ENCODE measurements at regions not wholly inside any gene's neighbourhood (a gene's known extent, or its start where the extent isn't known, plus 50 kb on each side); places are given as distances from the start of the nearest gene placed in this dataset.

DNA sequence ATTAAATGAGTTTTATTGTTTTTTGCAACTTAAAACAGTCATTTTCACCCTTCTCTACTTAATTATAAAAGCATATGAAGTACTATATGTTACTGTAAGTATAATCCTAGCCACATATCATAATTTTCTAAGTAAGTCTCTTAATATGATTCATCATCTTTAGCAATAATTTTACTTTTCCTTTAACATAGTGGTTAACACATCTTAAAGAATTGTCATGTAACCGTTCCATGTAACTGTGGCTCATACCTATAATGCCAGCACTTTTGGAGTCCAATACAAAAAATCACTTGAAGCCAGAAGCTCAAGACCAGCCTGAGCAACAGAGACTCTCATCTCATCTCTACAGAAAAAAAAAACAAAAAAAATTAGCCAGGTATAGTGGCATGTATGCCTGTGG, 260.6 kb upstream of the DUSP10 start:
- no peaks in the 10 kb centered on the region for H3K36me3 ChIP-seq (ENCODE audit: control insufficient read depth in 2 of 4, insufficient read depth in 4 of 4, low read length in 3 of 4)
- no peak overlapping the region for H3K4me3 ChIP-seq (ENCODE audit: extremely low read depth in 1 of 4, insufficient read depth in 2 of 4, low read depth in 3 of 4, low read length in 4 of 4)
- H2BK15ac ChIP-seq (ENCODE audit: low read length): no peak overlapping the region
- no peak overlapping the region for H3K4me2 ChIP-seq (ENCODE audit: insufficient read depth in 1 of 2, low read depth in 2 of 2, low read length in 2 of 2)
- H3K79me1 ChIP-seq (ENCODE audit: low read depth, low read length): no peaks in the 10 kb centered on the region
- H2BK20ac ChIP-seq (ENCODE audit: low read length): no peak overlapping the region
- FAIRE-seq (no peak), DNase-seq (ENCODE audit: low read depth in 1 of 2, low spot score in 2 of 2) (no peak)
- no peak overlapping the region for H3K27ac ChIP-seq (ENCODE audit: low read depth, low read length)
- H3K56ac ChIP-seq (replicated peaks; ENCODE audit: insufficient read length, low read depth, low read length): no peak overlapping the region
- no peak overlapping the region for H4K5ac ChIP-seq (ENCODE audit: insufficient read length, low read depth, low read length)
- H3K23me2 ChIP-seq (ENCODE audit: low read depth, low read length): no peaks in the 10 kb centered on the region
- no peak overlapping the region for H3K9ac ChIP-seq (replicated peaks in 1 of 4; ENCODE audit: extremely low read depth in 1 of 4, low read depth in 3 of 4, low read length in 3 of 4)
- TF ChIP-seq JUN (IDR thresholded peaks at IDR 0.05; ENCODE audit: low read depth, low read length): no peak
- no peak for TF ChIP-seq GTF2F1 (IDR thresholded peaks at IDR 0.05; ENCODE audit: borderline replicate concordance, low read depth, low read length)
- TF ChIP-seq SP2 (IDR thresholded peaks at IDR 0.05; ENCODE audit: low read length): no peak
- TF ChIP-seq SIN3A (conservative IDR thresholded peaks at IDR 0.05 in 1 of 2, IDR thresholded peaks at IDR 0.05 in 1 of 2; ENCODE audit: low read depth in 1 of 2, low read length in 2 of 2): no peak
- TF ChIP-seq TAF1 (IDR thresholded peaks at IDR 0.05; ENCODE audit: low read depth, low read length): no peak
- TF ChIP-seq POLR2A (IDR thresholded peaks at IDR 0.05; ENCODE audit: control extremely low read depth in 1 of 2, low read depth in 2 of 2, low read length in 2 of 2): no peak
- TF ChIP-seq JUND (IDR thresholded peaks at IDR 0.05; ENCODE audit: low read length): no peak
- TF ChIP-seq, protein P1, sequence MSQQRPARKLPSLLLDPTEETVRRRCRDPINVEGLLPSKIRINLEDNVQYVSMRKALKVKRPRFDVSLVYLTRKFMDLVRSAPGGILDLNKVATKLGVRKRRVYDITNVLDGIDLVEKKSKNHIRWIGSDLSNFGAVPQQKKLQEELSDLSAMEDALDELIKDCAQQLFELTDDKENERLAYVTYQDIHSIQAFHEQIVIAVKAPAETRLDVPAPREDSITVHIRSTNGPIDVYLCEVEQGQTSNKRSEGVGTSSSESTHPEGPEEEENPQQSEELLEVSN (IDR thresholded peaks at IDR 0.05): no peak
- no peak for TF ChIP-seq TCF12 (IDR thresholded peaks at IDR 0.05; ENCODE audit: low read depth, low read length)
- no peak for TF ChIP-seq CBX8 (IDR thresholded peaks at IDR 0.05; ENCODE audit: borderline replicate concordance, low read depth, low read length)
- TF ChIP-seq EZH2 (IDR thresholded peaks at IDR 0.05; ENCODE audit: low read depth, low read length, severe bottlenecking): no peak
- no peak overlapping the region for H4K91ac ChIP-seq (replicated peaks; ENCODE audit: insufficient read length, low read length)
- H4K8ac ChIP-seq (ENCODE audit: extremely low read depth, insufficient read depth, low read length): no peak overlapping the region
- no peak overlapping the region for H3K18ac ChIP-seq (ENCODE audit: extremely low read depth, low read length)
- no peaks in the 10 kb centered on the region for H4K20me1 ChIP-seq (replicated peaks in 1 of 2; ENCODE audit: control insufficient read depth in 1 of 2, insufficient read depth in 2 of 2, low read length in 2 of 2)
- POLR2A ChIA-PET (ENCODE audit: partially characterized antibody): no interaction called here
- no peak overlapping the region for H2AFZ ChIP-seq (ENCODE audit: low read length)
- H3K4me1 ChIP-seq (replicated peaks in 1 of 4; ENCODE audit: control insufficient read depth in 3 of 4, insufficient read depth in 4 of 4, low read length in 3 of 4): no peaks in the 10 kb centered on the region
- no peak overlapping the region for H2BK5ac ChIP-seq (ENCODE audit: low read depth, low read length)
- no peak overlapping the region for H2AK5ac ChIP-seq (ENCODE audit: low read depth, low read length)
- CTCF ChIA-PET (ENCODE audit: partially characterized antibody): no interaction called here
- H2BK120ac ChIP-seq (replicated peaks; ENCODE audit: low read depth, low read length): no peak overlapping the region
- H3K9me3 ChIP-seq (ENCODE audit: insufficient read depth in 2 of 2, low read depth in 1 of 2, low read length in 1 of 2): no peaks in the 10 kb centered on the region
- no peak overlapping the region for H2BK12ac ChIP-seq (ENCODE audit: low read depth, low read length)
- no peak overlapping the region for H3K4ac ChIP-seq (replicated peaks; ENCODE audit: insufficient read length, low read depth, low read length)
- no peak overlapping the region for H3K23ac ChIP-seq (ENCODE audit: insufficient read length)
- no peaks in the 10 kb centered on the region for H3K79me2 ChIP-seq (ENCODE audit: control insufficient read depth in 1 of 2, insufficient read depth in 2 of 2, low read length in 2 of 2)
- H3K14ac ChIP-seq (ENCODE audit: insufficient read length): no peak overlapping the region
- 82% methylated on average over 1 of the region's 1 CpG; no CpG with 5 or more reads in 1 of the 2 experiments for WGBS, 2 experiments (ENCODE audit: extremely low coverage in 1 of 2, insufficient coverage in 1 of 2, insufficient read length in 1 of 2, insufficient replicate concordance in 2 of 2, low coverage in 1 of 2, low lambda C conversion rate in 2 of 2, missing lambda C conversion rate in 1 of 2)
- no peaks in the 10 kb centered on the region for H3K27me3 ChIP-seq (replicated peaks in 1 of 4; ENCODE audit: control insufficient read depth in 3 of 4, extremely low read depth in 1 of 4, insufficient read depth in 3 of 4, low read length in 3 of 4)

Measured in H1 (cell line).